ENCODE measurements at regions not wholly inside any gene's neighbourhood (a gene's known extent, or its start where the extent isn't known, plus 50 kb on each side); places are given as distances from the start of the nearest gene placed in this dataset.

DNA sequence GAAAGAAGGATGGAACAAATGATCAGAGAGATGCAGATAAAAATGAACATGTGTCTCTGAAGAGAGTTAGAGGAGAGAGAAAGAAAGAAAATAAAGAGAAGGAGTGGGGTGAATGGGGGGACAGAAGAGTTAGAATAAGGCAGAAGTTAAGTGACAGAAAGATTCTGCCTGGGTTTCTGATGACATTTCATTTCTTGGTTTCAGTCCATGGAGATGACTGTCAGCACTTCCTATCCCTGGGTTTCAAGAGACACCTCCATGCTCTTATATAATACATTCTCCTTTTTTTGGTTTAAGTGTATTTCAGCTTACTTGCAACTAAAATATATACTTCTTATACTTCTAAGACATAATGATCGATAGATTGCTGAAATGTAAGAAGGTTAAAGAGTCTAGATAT is 213.0 kb upstream of the IL12B start:
- H3K27ac ChIP-seq = no peak overlapping the region
- no peaks in the 10 kb centered on the region for H3K9me3 ChIP-seq (replicated peaks in 1 of 3)
- intact Hi-C loops (cut with DNase I) = no loop called here
- TF ChIP-seq POLR2A (IDR thresholded peaks at IDR 0.05) = no peak
- TF ChIP-seq, protein P1, sequence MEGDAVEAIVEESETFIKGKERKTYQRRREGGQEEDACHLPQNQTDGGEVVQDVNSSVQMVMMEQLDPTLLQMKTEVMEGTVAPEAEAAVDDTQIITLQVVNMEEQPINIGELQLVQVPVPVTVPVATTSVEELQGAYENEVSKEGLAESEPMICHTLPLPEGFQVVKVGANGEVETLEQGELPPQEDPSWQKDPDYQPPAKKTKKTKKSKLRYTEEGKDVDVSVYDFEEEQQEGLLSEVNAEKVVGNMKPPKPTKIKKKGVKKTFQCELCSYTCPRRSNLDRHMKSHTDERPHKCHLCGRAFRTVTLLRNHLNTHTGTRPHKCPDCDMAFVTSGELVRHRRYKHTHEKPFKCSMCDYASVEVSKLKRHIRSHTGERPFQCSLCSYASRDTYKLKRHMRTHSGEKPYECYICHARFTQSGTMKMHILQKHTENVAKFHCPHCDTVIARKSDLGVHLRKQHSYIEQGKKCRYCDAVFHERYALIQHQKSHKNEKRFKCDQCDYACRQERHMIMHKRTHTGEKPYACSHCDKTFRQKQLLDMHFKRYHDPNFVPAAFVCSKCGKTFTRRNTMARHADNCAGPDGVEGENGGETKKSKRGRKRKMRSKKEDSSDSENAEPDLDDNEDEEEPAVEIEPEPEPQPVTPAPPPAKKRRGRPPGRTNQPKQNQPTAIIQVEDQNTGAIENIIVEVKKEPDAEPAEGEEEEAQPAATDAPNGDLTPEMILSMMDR (IDR thresholded peaks at IDR 0.05) = no peak
- no peaks in the 10 kb centered on the region for H3K36me3 ChIP-seq (replicated peaks in 1 of 2)
- H3K4me3 ChIP-seq = no peak overlapping the region
- no peaks in the 10 kb centered on the region for H3K27me3 ChIP-seq
- DNase-seq = no peak
- WGBS, 4 donors = 85 to 97% (median 92%) methylated on average over 1 of the region's 1 CpG
- no peaks in the 10 kb centered on the region for H3K4me1 ChIP-seq (replicated peaks in 1 of 2)

DNA sequence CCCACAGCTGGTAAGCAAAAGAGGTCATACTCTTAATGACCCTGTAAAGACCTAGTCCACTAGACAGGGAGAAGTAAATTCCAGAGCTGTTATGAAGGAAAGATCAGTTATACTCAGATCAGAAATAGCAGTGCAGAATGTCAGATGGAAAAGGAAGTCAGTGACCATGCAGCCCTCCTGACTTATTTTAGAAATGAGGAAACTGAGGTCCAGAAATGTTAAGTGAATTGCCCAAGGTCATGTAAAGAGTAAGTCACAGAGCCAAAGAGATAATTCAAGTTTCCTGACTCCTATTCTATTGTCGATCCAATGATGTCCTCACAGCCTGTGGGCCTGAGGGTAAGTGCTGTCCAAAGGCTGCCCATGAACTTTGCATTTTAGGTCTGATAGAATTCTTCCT is 214.9 kb upstream of the IL12B start:
- TF ChIP-seq, protein P1 (IDR thresholded peaks at IDR 0.05) = no peak
- TF ChIP-seq POLR2A (IDR thresholded peaks at IDR 0.05) = no peak
- no peak for DNase-seq
- Histone ChIP-seq H3K36me3 (replicated peaks in 1 of 2) (no peaks in the 10 kb centered on the region), H3K4me3 (no peak overlapping the region), H3K9me3 (replicated peaks in 1 of 3) (no peaks in the 10 kb centered on the region), H3K4me1 (replicated peaks in 1 of 2) (no peaks in the 10 kb centered on the region), H3K27ac (no peak overlapping the region), H3K27me3 (no peaks in the 10 kb centered on the region)
- 41 to 80% (median 62%) methylated on average over 1 of the region's 1 CpG for WGBS, 4 donors
- intact Hi-C loops (cut with DNase I) = no loop called here

DNA sequence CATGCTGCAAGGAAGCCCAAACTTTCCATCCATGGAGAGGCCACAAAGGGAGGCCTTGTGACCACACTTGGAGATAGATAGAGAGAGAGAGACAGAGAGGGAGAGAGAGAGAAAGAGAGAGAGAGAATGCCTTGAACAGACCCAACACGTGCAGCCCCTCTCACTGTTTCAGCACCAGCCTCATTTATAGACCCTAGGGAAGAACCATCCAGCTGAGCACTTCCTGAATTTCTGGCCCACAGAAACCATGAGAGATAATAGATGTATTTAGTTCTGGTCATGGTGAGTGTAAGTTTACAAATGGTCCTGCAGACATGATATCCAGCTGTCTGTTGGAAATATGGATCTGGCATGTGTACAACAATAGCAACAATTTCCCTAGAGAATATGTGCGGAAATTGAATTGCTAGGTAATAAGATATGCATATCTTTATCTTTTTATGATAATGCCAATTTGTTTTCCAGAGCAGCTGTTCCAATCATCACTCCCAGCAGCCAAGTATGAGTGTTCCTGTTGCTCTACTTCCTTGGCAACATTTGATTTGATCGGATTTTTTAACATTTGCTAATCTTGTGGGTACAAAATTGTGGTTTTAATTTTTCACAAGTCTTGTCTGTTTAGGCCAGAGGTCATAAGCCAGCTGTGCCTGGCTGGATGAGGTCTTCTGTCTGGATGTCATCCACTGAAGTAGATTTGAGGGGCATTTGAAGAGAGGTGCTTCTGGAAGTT is 217.3 kb upstream of the IL12B start:
- TF ChIP-seq, protein P1 (IDR thresholded peaks at IDR 0.05) = no peak
- no peak for TF ChIP-seq POLR2A (IDR thresholded peaks at IDR 0.05)
- intact Hi-C loops (cut with DNase I) = no loop called here

DNA sequence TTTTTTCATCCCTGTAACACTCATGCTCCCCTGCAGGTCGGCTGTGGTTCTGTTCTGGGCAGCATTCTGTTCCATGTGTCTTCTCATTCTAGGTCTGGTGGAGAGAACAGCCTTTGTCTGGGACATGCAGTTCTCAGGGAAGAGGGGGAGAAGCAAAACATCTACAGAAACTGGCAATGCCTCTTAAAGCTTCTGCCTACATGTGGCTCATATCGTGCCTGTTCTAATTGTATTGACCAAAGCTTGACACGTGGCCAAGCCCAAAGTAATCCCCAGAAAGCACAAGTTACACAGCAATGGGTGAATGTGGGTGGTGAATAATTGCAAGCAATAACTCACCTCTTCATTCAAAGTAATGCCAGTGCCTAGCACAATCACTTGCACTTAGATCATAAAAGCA is 218.2 kb upstream of the IL12B start:
- H3K4me1 ChIP-seq (replicated peaks in 1 of 2) = no peaks in the 10 kb centered on the region
- 52 to 81% (median 66%) methylated on average over 3 of the region's 3 CpGs for WGBS, 4 donors
- H3K36me3 ChIP-seq (replicated peaks in 1 of 2) = no peaks in the 10 kb centered on the region
- TF ChIP-seq, protein P1 (IDR thresholded peaks at IDR 0.05) = no peak
- TF ChIP-seq POLR2A (IDR thresholded peaks at IDR 0.05) = no peak
- no peaks in the 10 kb centered on the region for H3K9me3 ChIP-seq (replicated peaks in 1 of 3)
- H3K27me3 ChIP-seq = no peaks in the 10 kb centered on the region
- H3K4me3 ChIP-seq = no peak overlapping the region
- no peak for DNase-seq
- intact Hi-C loops (cut with DNase I) = no loop called here
- H3K27ac ChIP-seq = no peak overlapping the region

More for the DNA sequence above, 217.3 kb upstream of the IL12B start:
- 74 to 89% (median 79%) methylated on average over 3 of the region's 3 CpGs for WGBS, 4 donors
- no peak overlapping the region for H3K27ac ChIP-seq
- H3K4me1 ChIP-seq (replicated peaks in 1 of 2) = no peaks in the 10 kb centered on the region
- no peak for DNase-seq
- H3K36me3 ChIP-seq (replicated peaks in 1 of 2) = no peaks in the 10 kb centered on the region
- no peak overlapping the region for H3K4me3 ChIP-seq
- H3K9me3 ChIP-seq (replicated peaks in 1 of 3) = no peaks in the 10 kb centered on the region
- H3K27me3 ChIP-seq = no peaks in the 10 kb centered on the region
